Loucy (cell line): ENCODE measurements at regions not wholly inside any gene's neighbourhood (a gene's known extent, or its start where the extent isn't known, plus 50 kb on each side); places are given as distances from the start of the nearest gene placed in this dataset.

ENCODE experiments used
- CTCF ChIP-seq: fragments of 200-600 bp; sonication (generic); conservative IDR thresholded peaks from 2 replicates; pipeline ENCODE4 v1.5.1; 2014; ENCODE audit warnings: mild to moderate bottlenecking, antibody characterized with exemption, low read length
- EZH2phosphoT487 ChIP-seq: fragments of 200-600 bp; IDR thresholded peaks from 2 replicates; pipeline ENCODE4 v1.6.1; 2018; ENCODE audit warnings: antibody characterized with exemption, mild to moderate bottlenecking, moderate library complexity, borderline replicate concordance

GRCh38 chr6:81937296-81937937, 184.9 kb upstream of the TENT5A start:
- TF ChIP-seq CTCF: no peak
- TF ChIP-seq EZH2phosphoT487: no peak
